Choroid plexus epithelial cell (primary cell): ENCODE measurements at regions not wholly inside any gene's neighbourhood (a gene's known extent, or its start where the extent isn't known, plus 50 kb on each side); places are given as distances from the start of the nearest gene placed in this dataset.

Source experiments
- DNase-seq: peaks from one replicate; pipeline ENCODE4 v3.0.0-alpha.2; 2010; ENCODE audit warnings: low read depth
- H3K4me3 ChIP-seq: 2 replicates; pipeline ENCODE4 v1.5.1; 2011; ENCODE audit warnings: low read depth, mild to moderate bottlenecking, control low read depth, low read length, moderate library complexity
- CTCF ChIP-seq: conservative IDR thresholded peaks from 2 replicates; pipeline ENCODE4 v1.5.1; 2011; ENCODE audit warnings: low read depth, mild to moderate bottlenecking, control low read depth, inconsistent platforms, low read length, moderate library complexity

GRCh38 chr20:17833036-17833674 lies 133.4 kb downstream of the BANF2 start:
- peak; percentile 56 for DNase-seq
- TF ChIP-seq CTCF = no peak
- H3K4me3 ChIP-seq = no peak overlapping the region

GRCh38 chr20:17832236-17832915 lies 132.6 kb downstream of the BANF2 start:
- TF ChIP-seq CTCF = no peak
- no peak overlapping the region for H3K4me3 ChIP-seq
- no peak for DNase-seq

GRCh38 chr20:17828598-17829144 lies 128.9 kb downstream of the BANF2 start:
- DNase-seq = no peak
- H3K4me3 ChIP-seq = no peak overlapping the region
- TF ChIP-seq CTCF = no peak

- H3K4me3 ChIP-seq = no peak overlapping the region
- DNase-seq = no peak
- TF ChIP-seq CTCF = no peak
Measured at GRCh38 chr20:17827759-17828559, 128.2 kb downstream of the BANF2 start.

- no peak for DNase-seq
- no peak for TF ChIP-seq CTCF
- no peak overlapping the region for H3K4me3 ChIP-seq
Measured at GRCh38 chr20:17827079-17827478, 127.3 kb downstream of the BANF2 start.

GRCh38 chr20:17825960-17826843 lies 126.4 kb downstream of the BANF2 start:
- TF ChIP-seq CTCF = no peak
- H3K4me3 ChIP-seq = no peak overlapping the region
- no peak for DNase-seq
